H1 (cell line): ENCODE measurements at regions not wholly inside any gene's neighbourhood (a gene's known extent, or its start where the extent isn't known, plus 50 kb on each side); places are given as distances from the start of the nearest gene placed in this dataset.

Experiments
- CTCF ChIA-PET: fragments of 300-600 bp; sonication (Branson Sonifier 250); formaldehyde crosslinking; loops from one replicate; lab custom pipeline; 2021; ENCODE audit not compliant: partially characterized antibody; lab: Charles Lee
- POLR2A ChIA-PET: fragments of 300-600 bp; sonication (Branson Sonifier 250); formaldehyde crosslinking; loops from one replicate; lab custom pipeline; 2021; ENCODE audit warnings: inconsistent platforms; ENCODE audit not compliant: partially characterized antibody; lab: Charles Lee
- DNase-seq, 2 experiments: peaks; one replicate each; pipeline versions ENCODE4 v3.0.0 to v3.0.0-alpha.2; 2010 to 2022; ENCODE audit warnings: low spot score in 2 of 2, low read depth in 1 of 2, mixed read lengths in 1 of 2
- FAIRE-seq: peaks from 2 replicates; lab custom pipeline; 2011; peaks lifted over from hg19 to GRCh38; lab: Jason Lieb, UNC
- H2AFZ ChIP-seq: 2 replicates; pipeline ENCODE4 v1.8.1; 2012; ENCODE audit warnings: low read length, inconsistent platforms
- H2AK5ac ChIP-seq: 2 replicates; pipeline ENCODE4 v1.6.1; 2013; ENCODE audit warnings: low read depth, low read length
- H2BK120ac ChIP-seq: replicated peaks from 2 replicates; pipeline ENCODE3; 2013; ENCODE audit warnings: low read depth, low read length, inconsistent platforms
- H2BK12ac ChIP-seq: 2 replicates; pipeline ENCODE4 v1.6.1; 2013; ENCODE audit warnings: low read depth, low read length
- H2BK15ac ChIP-seq: 2 replicates; pipeline ENCODE4 v1.6.1; 2013; ENCODE audit warnings: low read length
- H2BK20ac ChIP-seq: 2 replicates; pipeline ENCODE4 v1.6.1; 2013; ENCODE audit warnings: low read length
- H2BK5ac ChIP-seq: 2 replicates; pipeline ENCODE4 v1.6.1; 2013; ENCODE audit warnings: low read depth, low read length
- H3K14ac ChIP-seq: 2 replicates; pipeline ENCODE4 v1.6.1; 2013; ENCODE audit warnings: inconsistent platforms; ENCODE audit not compliant: insufficient read length
- H3K18ac ChIP-seq: 2 replicates; pipeline ENCODE4 v1.6.1; 2013; ENCODE audit warnings: low read length; ENCODE audit errors: extremely low read depth
- H3K23ac ChIP-seq: 2 replicates; pipeline ENCODE4 v1.6.1; 2013; ENCODE audit warnings: inconsistent platforms; ENCODE audit not compliant: insufficient read length
- H3K23me2 ChIP-seq: 2 replicates; pipeline ENCODE4 v1.6.1; 2013; ENCODE audit warnings: low read depth, low read length
- H3K27ac ChIP-seq: 2 replicates; pipeline ENCODE4 v1.6.1; 2011; ENCODE audit warnings: low read depth, low read length, inconsistent platforms
- H3K27me3 ChIP-seq, 4 experiments: replicated peaks in 1 of 4; 1 replicate in 1 of 4; 2 replicates in 3 of 4; pipeline versions ENCODE4 v1.6.1 to v1.8.1; 2011 to 2013; ENCODE audit warnings: low read length in 3 of 4, mild to moderate bottlenecking in 3 of 4, inconsistent platforms in 2 of 4, mixed read lengths in 2 of 4, moderate library complexity in 1 of 4; ENCODE audit not compliant: control insufficient read depth in 3 of 4, insufficient read depth in 3 of 4; ENCODE audit errors: extremely low read depth in 1 of 4
- H3K36me3 ChIP-seq, 4 experiments: 2 replicates each; pipeline versions ENCODE4 v1.6.1 to v1.8.1; 2011 to 2013; ENCODE audit warnings: mild to moderate bottlenecking in 4 of 4, low read length in 3 of 4, moderate library complexity in 2 of 4, control low read depth in 1 of 4, inconsistent platforms in 1 of 4; ENCODE audit not compliant: insufficient read depth in 4 of 4, control insufficient read depth in 2 of 4
- H3K4ac ChIP-seq: replicated peaks from 2 replicates; pipeline ENCODE3; 2013; ENCODE audit warnings: low read length, low read depth, mixed read lengths, inconsistent platforms; ENCODE audit not compliant: insufficient read length
- H3K4me1 ChIP-seq, 4 experiments: replicated peaks in 1 of 4; 1 replicate in 1 of 4; 2 replicates in 3 of 4; pipeline versions ENCODE4 v1.6.1 to v1.8.1; 2011 to 2013; ENCODE audit warnings: low read length in 3 of 4, inconsistent platforms in 2 of 4, mixed read lengths in 1 of 4; ENCODE audit not compliant: insufficient read depth in 4 of 4, control insufficient read depth in 3 of 4
- H3K4me2 ChIP-seq, 2 experiments: 2 replicates each; pipeline versions ENCODE4 v1.6.1 to v1.8.1; 2011 to 2013; ENCODE audit warnings: low read depth in 2 of 2, low read length in 2 of 2, control low read depth in 1 of 2, inconsistent platforms in 1 of 2, mild to moderate bottlenecking in 1 of 2; ENCODE audit not compliant: insufficient read depth in 1 of 2
- H3K4me3 ChIP-seq, 4 experiments: fragments of 200-600, 300-600 bp in 1 of 4; sonication (generic), shearing (Covaris generic), sonication (Bioruptor Twin) in 1 of 4; 2 replicates each; pipeline versions ENCODE4 v1.5.1 to v1.8.1; 2011 to 2016; ENCODE audit warnings: low read length in 4 of 4, low read depth in 3 of 4, control low read depth in 2 of 4, inconsistent platforms in 2 of 4, mild to moderate bottlenecking in 2 of 4, mixed read lengths in 1 of 4, moderate library complexity in 1 of 4; ENCODE audit not compliant: insufficient read depth in 2 of 4; ENCODE audit errors: extremely low read depth in 1 of 4
- H3K56ac ChIP-seq: replicated peaks from 2 replicates; pipeline ENCODE3; 2013; ENCODE audit warnings: low read depth, mild to moderate bottlenecking, mixed read lengths, low read length, inconsistent platforms; ENCODE audit not compliant: insufficient read length
- H3K79me1 ChIP-seq: 2 replicates; pipeline ENCODE4 v1.6.1; 2013; ENCODE audit warnings: low read depth, low read length, control low read depth
- H3K79me2 ChIP-seq, 2 experiments: 2 replicates each; pipeline versions ENCODE4 v1.6.1 to v1.8.1; 2012 to 2013; ENCODE audit warnings: low read length in 2 of 2, mild to moderate bottlenecking in 2 of 2, inconsistent platforms in 1 of 2; ENCODE audit not compliant: insufficient read depth in 2 of 2, control insufficient read depth in 1 of 2
- H3K9ac ChIP-seq, 4 experiments: replicated peaks in 1 of 4; 1 replicate in 1 of 4; 2 replicates in 3 of 4; pipeline versions ENCODE4 v1.6.1 to v1.8.1; 2011 to 2013; ENCODE audit warnings: low read depth in 3 of 4, low read length in 3 of 4, control low read depth in 2 of 4, mild to moderate bottlenecking in 2 of 4, moderate library complexity in 2 of 4, inconsistent platforms in 1 of 4; ENCODE audit errors: extremely low read depth in 1 of 4
- H3K9me3 ChIP-seq, 2 experiments: 2 replicates each; pipeline versions ENCODE4 v1.6.1 to v1.8.1; 2012 to 2013; ENCODE audit warnings: mild to moderate bottlenecking in 2 of 2, moderate library complexity in 2 of 2, control low read depth in 1 of 2, inconsistent platforms in 1 of 2, low read depth in 1 of 2, low read length in 1 of 2, mixed read lengths in 1 of 2; ENCODE audit not compliant: insufficient read depth in 2 of 2
- H4K20me1 ChIP-seq, 2 experiments: replicated peaks in 1 of 2; 2 replicates each; pipeline versions ENCODE3 to v1.8.1; 2011 to 2013; ENCODE audit warnings: inconsistent platforms in 2 of 2, low read length in 2 of 2, mild to moderate bottlenecking in 1 of 2; ENCODE audit not compliant: insufficient read depth in 2 of 2, control insufficient read depth in 1 of 2
- H4K5ac ChIP-seq: 2 replicates; pipeline ENCODE4 v1.6.1; 2013; ENCODE audit warnings: low read length, low read depth, mixed read lengths, inconsistent platforms; ENCODE audit not compliant: insufficient read length
- H4K8ac ChIP-seq: 2 replicates; pipeline ENCODE4 v1.8.0; 2013; ENCODE audit warnings: mild to moderate bottlenecking, moderate library complexity, low read length, inconsistent platforms; ENCODE audit not compliant: insufficient read depth; ENCODE audit errors: extremely low read depth
- H4K91ac ChIP-seq: replicated peaks from 2 replicates; pipeline ENCODE3; 2013; ENCODE audit warnings: low read length, mixed read lengths, inconsistent platforms; ENCODE audit not compliant: insufficient read length
- ATF3 ChIP-seq: IDR thresholded peaks from 2 replicates; pipeline ENCODE4 v1.6.1; 2011; ENCODE audit warnings: low read depth, mild to moderate bottlenecking, low read length; ENCODE audit not compliant: insufficient read depth
- CHD2 ChIP-seq: IDR thresholded peaks from 2 replicates; pipeline ENCODE4 v1.6.1; 2012; ENCODE audit warnings: low read length, improper control_type of control experiment
- EGR1 ChIP-seq: IDR thresholded peaks from 2 replicates; pipeline ENCODE4 v1.6.1; 2011; ENCODE audit warnings: low read depth, low read length, borderline replicate concordance
- EP300 ChIP-seq, 2 experiments: IDR thresholded peaks; 1 replicate in 1 of 2; 2 replicates in 1 of 2; pipeline ENCODE4 v1.6.1; 2011 to 2012; ENCODE audit warnings: low read depth in 2 of 2, low read length in 2 of 2, mild to moderate bottlenecking in 2 of 2, borderline replicate concordance in 1 of 2, inconsistent platforms in 1 of 2, moderate library complexity in 1 of 2
- HDAC2 ChIP-seq, 2 experiments: fragments of 300-600 bp in 1 of 2; sonication (generic) in 1 of 2; IDR thresholded peaks; 2 replicates each; pipeline ENCODE4 v1.6.1; 2011 to 2012; ENCODE audit warnings: low read depth in 2 of 2, low read length in 2 of 2, mild to moderate bottlenecking in 2 of 2, moderate library complexity in 2 of 2, borderline replicate concordance in 1 of 2, inconsistent platforms in 1 of 2
- RFX5 ChIP-seq: IDR thresholded peaks from 2 replicates; pipeline ENCODE4 v1.6.1; 2011; ENCODE audit warnings: low read depth, low read length, improper control_type of control experiment, borderline replicate concordance
- RNF2 ChIP-seq: fragments of 200-900, 300-1000 bp; sonication (generic); IDR thresholded peaks from 2 replicates; pipeline ENCODE4 v1.7.1; 2016; ENCODE audit warnings: borderline replicate concordance, low read depth, mild to moderate bottlenecking, antibody characterized with exemption, low read length; ENCODE audit not compliant: poor library complexity, severe bottlenecking; ENCODE audit errors: missing control alignments
- SIRT6 ChIP-seq: IDR thresholded peaks from one replicate; pipeline ENCODE4 v1.7.1; 2012; ENCODE audit warnings: low read length, inconsistent platforms
- SP4 ChIP-seq: IDR thresholded peaks from 2 replicates; pipeline ENCODE4 v1.6.1; 2012; ENCODE audit warnings: low read length, inconsistent platforms
- SUZ12 ChIP-seq: fragments of 200-600 bp; sonication (generic); IDR thresholded peaks from 2 replicates; pipeline ENCODE4 v1.6.1; 2012; ENCODE audit warnings: mild to moderate bottlenecking, inconsistent platforms, low read length, moderate library complexity, mixed read lengths
- TEAD4 ChIP-seq: IDR thresholded peaks from 2 replicates; pipeline ENCODE4 v1.6.1; 2012; ENCODE audit warnings: low read depth, low read length, inconsistent platforms, mixed read lengths
- YY1 ChIP-seq: IDR thresholded peaks from 2 replicates; pipeline ENCODE4 v1.6.1; 2011; ENCODE audit warnings: low read depth, mild to moderate bottlenecking, low read length
- ZNF274 ChIP-seq: IDR thresholded peaks from 2 replicates; pipeline ENCODE4 v1.7.0; 2012; ENCODE audit warnings: low read length, borderline replicate concordance; ENCODE audit errors: extremely low read depth
- WGBS, 2 experiments: shearing (Covaris generic) in 1 of 2; methylation state at CpG; one replicate each; pipeline versions ENCODE4 v1.1.6 to v1.1.7; 2013 to 2015; ENCODE audit warnings: low lambda C conversion rate in 2 of 2, mixed read lengths in 2 of 2, inconsistent platforms in 1 of 2, low coverage in 1 of 2, missing lambda C conversion rate in 1 of 2; ENCODE audit not compliant: insufficient replicate concordance in 2 of 2, insufficient coverage in 1 of 2, insufficient read length in 1 of 2; ENCODE audit errors: extremely low coverage in 1 of 2, missing lambda C conversion rate in 1 of 2; 5-methylcytosine and 5-hydroxymethylcytosine counted together

- H3K4me3 ChIP-seq, result no peak overlapping the region
- no peak overlapping the region for H4K91ac ChIP-seq
- H2AFZ ChIP-seq, result no peak overlapping the region
- no peak for DNase-seq
- no peak overlapping the region for H3K23ac ChIP-seq
- no peak overlapping the region for H3K9ac ChIP-seq
- FAIRE-seq, result no peak
- H4K20me1 ChIP-seq, result no peaks in the 10 kb centered on the region
- ChIA-PET CTCF (interaction anchor here (1.0 kb wide), 1 partner anchor 13 kb away, joined by 4 read pairs; no protein-coding TSS in a partner anchor), POLR2A (no interaction called here)
- no peaks in the 10 kb centered on the region for H3K4me1 ChIP-seq
- peaks cover 22 to 45% (median 36%) of the 10 kb centered on the region in 4 experiments for H3K27me3 ChIP-seq
- no peaks in the 10 kb centered on the region for H3K23me2 ChIP-seq
- no peak overlapping the region for H4K5ac ChIP-seq
- TF ChIP-seq SP4 (no peak), ZNF274 (no peak), HDAC2 (IDR thresholded peaks at IDR 0.05; ENCODE audit: borderline replicate concordance in 1 of 2, low read depth in 2 of 2, low read length in 2 of 2) (no peak), EP300 (IDR thresholded peaks at IDR 0.05; ENCODE audit: borderline replicate concordance in 1 of 2, low read depth in 2 of 2, low read length in 2 of 2) (no peak), YY1 (no peak), RNF2 (no peak), ATF3 (no peak), SIRT6 (no peak), EGR1 (no peak), TEAD4 (no peak), RFX5 (no peak), SUZ12 (no peak), CHD2 (no peak)
- H3K9me3 ChIP-seq, result peaks cover 33 to 48% of the 10 kb centered on the region in 2 experiments; a peak in 3 of 4 replicates
- no peak overlapping the region for H3K56ac ChIP-seq
- H2BK15ac ChIP-seq, result no peak overlapping the region
- no peak overlapping the region for H2BK12ac ChIP-seq
- H3K79me1 ChIP-seq, result no peaks in the 10 kb centered on the region
- 72% methylated on average over 4 of the region's 5 CpGs; no CpG with 5 or more reads in 1 of the 2 experiments for WGBS, 2 experiments
- H2BK20ac ChIP-seq, result no peak overlapping the region
- no peaks in the 10 kb centered on the region for H3K36me3 ChIP-seq
- no peak overlapping the region for H2BK120ac ChIP-seq
- H3K79me2 ChIP-seq, result no peaks in the 10 kb centered on the region
- H3K18ac ChIP-seq, result no peak overlapping the region
- no peak overlapping the region for H3K4me2 ChIP-seq
- no peak overlapping the region for H3K14ac ChIP-seq
- no peak overlapping the region for H3K27ac ChIP-seq
- no peak overlapping the region for H3K4ac ChIP-seq
- H2BK5ac ChIP-seq, result no peak overlapping the region
- H2AK5ac ChIP-seq, result no peak overlapping the region
- no peak overlapping the region for H4K8ac ChIP-seq
Observed at GRCh38 chr22:22703715-22704114, 59.3 kb downstream of the GGTLC2 start.
